Adrenal gland (tissue), 9 donors: ENCODE measurements at regions not wholly inside any gene's neighbourhood (a gene's known extent, or its start where the extent isn't known, plus 50 kb on each side); places are given as distances from the start of the nearest gene placed in this dataset.
"Not testable (repeated sequence)": the region's sequence is repeated elsewhere in the genome, so short reads cannot be mapped to it uniquely, and the experiment has no call there.

Experiments used
- DNase-seq, 7 donors: peaks; one replicate each; pipeline ENCODE4 v3.0.0-alpha.2; 2019 to 2020
- H3K27ac ChIP-seq, 5 donors: fragments of 200-600 bp; sonication (generic) in 4 of 5; 1 replicate in 3 of 5; 2 replicates in 2 of 5; pipeline versions ENCODE4 v1.5.1 to v1.8.0; 2016 to 2020; ENCODE audit warnings: mild to moderate bottlenecking in 1 of 5
- H3K27me3 ChIP-seq: fragments of 200-600 bp; 2 replicates; pipeline ENCODE4 v1.8.0; 2021
- H3K36me3 ChIP-seq, 2 donors: fragments of 200-600 bp; replicated peaks in 1 of 2; 1 replicate in 1 of 2; 2 replicates in 1 of 2; pipeline versions ENCODE4 v1.5.1 to v1.8.0; 2018 to 2022
- H3K4me1 ChIP-seq, 2 donors: fragments of 200-600 bp; replicated peaks in 1 of 2; 1 replicate in 1 of 2; 2 replicates in 1 of 2; pipeline versions ENCODE4 v1.5.1 to v1.8.0; 2018 to 2021
- H3K4me3 ChIP-seq, 4 donors: fragments of 200-600 bp; sonication (generic) in 3 of 4; one replicate each; pipeline ENCODE4 v1.5.1; 2016 to 2018
- H3K9me3 ChIP-seq, 3 donors: fragments of 200-600 bp; sonication (generic) in 1 of 3; replicated peaks in 1 of 3; 1 replicate in 2 of 3; 2 replicates in 1 of 3; pipeline versions ENCODE4 v1.5.1 to v1.8.0; 2016 to 2021
- POLR2A ChIP-seq, 2 donors: fragments of 450-650 bp; IDR thresholded peaks; one replicate each; pipeline ENCODE4 v1.6.1; 2017; ENCODE audit warnings: antibody characterized with exemption in 2 of 2, mild to moderate bottlenecking in 2 of 2, moderate library complexity in 1 of 2
- WGBS, 4 donors: extraction: QIAGEN DNeasy Blood & Tissue Kit in 2 of 4; methylation state at CpG; one replicate each; pipeline versions ENCODE4 v1.1.5 to v1.1.7; 2013 to 2017; 5-methylcytosine and 5-hydroxymethylcytosine counted together
- intact Hi-C, 2 donors: fragments of 100-400 bp; cut with DNase I; formaldehyde crosslinking; loops; one replicate each; pipeline versions ENCODE4 v1.14.1 to v1.15.0; 2022 to 2023
- TF ChIP-seq, protein P1 (sequence below), 6 experiments: fragments of 450-650 bp in 4 of 6; fragments of 200-600 bp in 2 of 6; sonication (generic) in 1 of 6; IDR thresholded peaks; 1 replicate in 5 of 6; 2 replicates in 1 of 6; pipeline versions ENCODE4 v1.5.1 to v1.8.0; 2016 to 2021; ENCODE audit warnings: antibody characterized with exemption in 6 of 6, mild to moderate bottlenecking in 2 of 6, moderate library complexity in 1 of 6
- donor health status: healthy with polysubstance abuse.
- donor health status: Bipolar disorder and iron deficiency.
- donor health status: DM: yes; HTN: yes; CAD: no.
- donor health status: DM: no; HTN: no; CAD: no.
- donor health status: DM: no; HTN: no; CAD: no.

DNA sequence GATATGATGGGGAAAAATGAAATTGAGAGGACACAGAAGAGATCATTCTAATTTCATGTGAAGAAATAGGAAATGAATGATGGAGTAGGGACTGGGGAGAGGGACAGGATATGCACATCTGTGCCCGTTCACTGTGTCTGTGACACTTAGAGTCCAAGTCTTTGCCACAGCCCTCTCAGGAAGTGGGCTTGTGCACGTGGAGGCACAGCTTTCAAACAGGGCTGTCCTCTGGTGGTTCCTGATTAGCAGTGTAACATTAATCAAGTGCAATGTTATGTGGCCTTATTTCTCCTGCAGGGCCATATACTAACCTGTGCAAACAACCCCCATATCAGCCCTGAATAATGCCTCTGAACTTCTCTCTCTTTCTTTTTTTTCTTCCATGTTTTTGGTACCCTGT lies 312.2 kb upstream of the FAM98A start:
- H3K27ac ChIP-seq, result no peak overlapping the region
- 28 to 47% (median 35%) methylated on average over 2 of the region's 2 CpGs for WGBS, 4 donors
- TF ChIP-seq POLR2A (IDR thresholded peaks at IDR 0.05), result no peak
- TF ChIP-seq, protein P1, sequence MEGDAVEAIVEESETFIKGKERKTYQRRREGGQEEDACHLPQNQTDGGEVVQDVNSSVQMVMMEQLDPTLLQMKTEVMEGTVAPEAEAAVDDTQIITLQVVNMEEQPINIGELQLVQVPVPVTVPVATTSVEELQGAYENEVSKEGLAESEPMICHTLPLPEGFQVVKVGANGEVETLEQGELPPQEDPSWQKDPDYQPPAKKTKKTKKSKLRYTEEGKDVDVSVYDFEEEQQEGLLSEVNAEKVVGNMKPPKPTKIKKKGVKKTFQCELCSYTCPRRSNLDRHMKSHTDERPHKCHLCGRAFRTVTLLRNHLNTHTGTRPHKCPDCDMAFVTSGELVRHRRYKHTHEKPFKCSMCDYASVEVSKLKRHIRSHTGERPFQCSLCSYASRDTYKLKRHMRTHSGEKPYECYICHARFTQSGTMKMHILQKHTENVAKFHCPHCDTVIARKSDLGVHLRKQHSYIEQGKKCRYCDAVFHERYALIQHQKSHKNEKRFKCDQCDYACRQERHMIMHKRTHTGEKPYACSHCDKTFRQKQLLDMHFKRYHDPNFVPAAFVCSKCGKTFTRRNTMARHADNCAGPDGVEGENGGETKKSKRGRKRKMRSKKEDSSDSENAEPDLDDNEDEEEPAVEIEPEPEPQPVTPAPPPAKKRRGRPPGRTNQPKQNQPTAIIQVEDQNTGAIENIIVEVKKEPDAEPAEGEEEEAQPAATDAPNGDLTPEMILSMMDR (IDR thresholded peaks at IDR 0.05), result no peak

DNA sequence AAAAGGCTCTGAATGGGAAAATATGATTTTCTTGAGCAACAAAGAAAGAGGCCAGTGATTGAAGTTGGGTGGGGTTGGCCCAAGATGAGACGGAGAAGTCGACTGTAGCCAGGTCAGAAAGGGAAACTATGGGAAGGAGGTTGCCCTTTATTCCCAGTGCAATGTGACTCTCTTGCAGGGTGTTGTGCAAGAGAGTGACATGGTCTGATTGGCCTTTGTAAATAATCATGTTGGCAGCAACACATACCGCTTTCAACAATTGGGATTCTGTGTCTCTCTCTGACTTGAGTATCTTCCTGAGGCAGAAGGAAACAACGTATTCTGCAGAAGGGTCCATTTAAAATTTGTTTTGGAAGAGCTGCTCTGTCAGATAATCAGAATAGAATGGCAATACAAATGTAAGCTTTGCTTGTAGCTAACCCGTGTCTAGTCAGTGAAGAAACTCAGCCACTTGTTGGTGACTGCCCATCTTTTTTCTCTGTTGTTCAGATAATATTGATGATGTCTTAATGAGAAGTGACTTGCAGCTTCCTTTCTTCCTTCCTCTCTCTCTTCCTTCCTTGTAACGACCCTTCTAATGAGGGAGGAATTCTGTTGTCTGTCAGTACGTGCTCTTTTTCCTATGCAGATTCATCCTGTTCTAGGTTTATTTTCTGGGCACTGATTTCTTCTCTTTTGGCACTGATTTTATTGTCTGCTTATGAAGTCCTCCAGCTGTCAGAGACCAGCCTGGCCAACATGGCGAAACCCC lies 311.0 kb upstream of the FAM98A start:
- H3K4me1 ChIP-seq, result no peaks in the 10 kb centered on the region
- no peaks in the 10 kb centered on the region for H3K9me3 ChIP-seq
- H3K27ac ChIP-seq, result no peak overlapping the region
- H3K4me3 ChIP-seq, result no peak overlapping the region
- no peaks in the 10 kb centered on the region for H3K36me3 ChIP-seq
- 65 to 71% (median 66%) methylated on average over 8 of the region's 8 CpGs for WGBS, 4 donors
- intact Hi-C loops, result no loop called here
- H3K27me3 ChIP-seq, result no peaks in the 10 kb centered on the region
- TF ChIP-seq POLR2A (IDR thresholded peaks at IDR 0.05), result no peak
- TF ChIP-seq, protein P1 (IDR thresholded peaks at IDR 0.05), result no peak
- DNase-seq, result no peak

More for the DNA sequence above, 312.2 kb upstream of the FAM98A start:
- Histone ChIP-seq H3K36me3 (no peaks in the 10 kb centered on the region), H3K9me3 (no peaks in the 10 kb centered on the region), H3K4me1 (no peaks in the 10 kb centered on the region), H3K4me3 (no peak overlapping the region), H3K27me3 (no peaks in the 10 kb centered on the region)
- intact Hi-C loops, result no loop called here
- no peak for DNase-seq

DNA sequence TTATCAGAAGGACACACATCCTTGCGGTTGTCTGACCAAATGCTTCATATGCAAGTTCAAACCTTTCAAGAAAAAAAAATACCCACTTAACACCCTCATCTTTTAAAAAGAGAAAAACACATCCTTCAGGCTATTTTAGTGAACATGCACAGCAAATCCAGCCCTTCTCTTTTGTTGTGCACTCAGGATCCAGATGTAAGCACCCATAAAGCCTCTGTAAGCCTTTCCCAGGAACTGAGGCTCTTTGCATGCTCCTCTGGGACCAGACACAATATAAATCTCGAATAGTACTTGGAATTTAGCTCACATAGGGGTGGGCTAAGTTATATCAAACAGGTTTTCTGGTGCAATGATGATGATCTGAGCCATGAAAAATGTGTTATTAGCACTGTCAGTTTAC lies 308.8 kb upstream of the FAM98A start:
- H3K4me3 ChIP-seq, result no peak overlapping the region
- H3K27ac ChIP-seq, result no peak overlapping the region
- DNase-seq, result no peak
- no peaks in the 10 kb centered on the region for H3K4me1 ChIP-seq
- 61 to 70% (median 63%) methylated on average over 2 of the region's 2 CpGs for WGBS, 4 donors
- no peaks in the 10 kb centered on the region for H3K9me3 ChIP-seq
- H3K27me3 ChIP-seq, result no peaks in the 10 kb centered on the region
- TF ChIP-seq, protein P1 (IDR thresholded peaks at IDR 0.05), result no peak
- no peak for TF ChIP-seq POLR2A (IDR thresholded peaks at IDR 0.05)
- intact Hi-C loops, result no loop called here
- no peaks in the 10 kb centered on the region for H3K36me3 ChIP-seq

DNA sequence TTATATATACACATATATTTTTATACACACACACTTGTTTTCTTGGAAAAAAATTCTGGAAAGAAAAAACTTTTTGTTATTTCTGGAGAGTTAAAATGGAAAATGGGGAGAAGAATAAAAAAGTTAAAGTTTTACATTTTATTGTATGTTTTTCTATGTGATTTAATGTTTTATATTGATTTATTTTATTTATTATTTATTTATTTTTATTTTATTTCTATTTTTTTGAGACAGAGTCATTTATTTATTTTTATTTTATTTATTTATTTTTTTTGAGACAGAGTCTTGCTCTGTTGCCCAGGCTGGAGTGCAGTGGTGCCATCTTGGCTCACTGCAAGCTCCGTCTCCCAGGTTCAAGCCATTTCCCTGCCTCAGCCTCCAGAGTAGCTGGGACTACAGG lies 307.0 kb upstream of the FAM98A start:
- H3K36me3 ChIP-seq, H3K4me1 ChIP-seq, H3K27ac ChIP-seq, H3K27me3 ChIP-seq, H3K4me3 ChIP-seq, DNase-seq, H3K9me3 ChIP-seq, intact Hi-C loops: not testable (repeated sequence)
- WGBS, 4 donors, result 88 to 100% (median 95%) methylated on average over 1 of the region's 1 CpG

DNA sequence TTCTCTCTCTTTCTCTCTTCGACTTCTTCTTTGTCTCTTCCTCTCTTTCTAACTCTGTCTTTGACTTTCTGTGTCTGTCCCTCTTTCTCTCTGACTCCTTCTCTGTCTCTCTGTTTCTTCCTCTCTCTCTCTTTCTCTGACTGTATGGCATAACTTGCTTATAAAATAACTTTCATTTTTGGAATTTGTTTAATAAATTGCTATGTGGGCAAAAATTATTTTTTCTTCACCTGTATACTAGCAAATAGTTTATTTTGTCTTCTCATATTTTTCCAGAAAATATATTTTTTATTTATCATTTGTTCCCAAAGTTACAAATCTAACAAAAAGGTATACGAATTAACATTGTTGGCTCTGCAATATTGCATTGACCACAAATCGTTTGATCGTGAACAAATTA lies 305.7 kb upstream of the FAM98A start:
- no peaks in the 10 kb centered on the region for H3K27me3 ChIP-seq
- no peaks in the 10 kb centered on the region for H3K9me3 ChIP-seq
- no peaks in the 10 kb centered on the region for H3K4me1 ChIP-seq
- no peak overlapping the region for H3K27ac ChIP-seq
- TF ChIP-seq POLR2A (IDR thresholded peaks at IDR 0.05), result no peak
- TF ChIP-seq, protein P1 (IDR thresholded peaks at IDR 0.05), result no peak
- no peak overlapping the region for H3K4me3 ChIP-seq
- intact Hi-C loops, result no loop called here
- WGBS, 4 donors, result 82 to 88% (median 84%) methylated on average over 4 of the region's 4 CpGs
- no peaks in the 10 kb centered on the region for H3K36me3 ChIP-seq
- no peak for DNase-seq
